ENCODE measurements at regions not wholly inside any gene's neighbourhood (a gene's known extent, or its start where the extent isn't known, plus 50 kb on each side); places are given as distances from the start of the nearest gene placed in this dataset.
A peak's percentile ranks its signal among the peaks of the same experiment; 100 is the strongest.

GRCh38 chr6:4645713-4646360 lies 130.4 kb upstream of the CDYL start:
- in situ Hi-C loops (cut with HindIII; ENCODE audit: low sequenced_read_pairs): no loop called here
- TF ChIP-seq CTCF (IDR thresholded peaks at IDR 0.05; ENCODE audit: low read depth, low read length): no peak
- no peak for DNase-seq (ENCODE audit: low read depth, low spot score)
- no peak overlapping the region for H3K4me3 ChIP-seq (ENCODE audit: low read depth, low read length)

GRCh38 chr6:4644996-4645395 lies 131.2 kb upstream of the CDYL start:
- H3K4me3 ChIP-seq (ENCODE audit: low read depth, low read length): no peak overlapping the region
- no peak for DNase-seq (ENCODE audit: low read depth, low spot score)
- in situ Hi-C loops (cut with HindIII; ENCODE audit: low sequenced_read_pairs): no loop called here
- no peak for TF ChIP-seq CTCF (IDR thresholded peaks at IDR 0.05; ENCODE audit: low read depth, low read length)

- no peak overlapping the region for H3K4me3 ChIP-seq (ENCODE audit: low read depth, low read length)
- DNase-seq (ENCODE audit: low read depth, low spot score): no peak
- in situ Hi-C loops (cut with HindIII; ENCODE audit: low sequenced_read_pairs): no loop called here
- TF ChIP-seq CTCF (IDR thresholded peaks at IDR 0.05; ENCODE audit: low read depth, low read length): no peak
Observed at GRCh38 chr6:4641461-4641860, 134.7 kb upstream of the CDYL start.

- in situ Hi-C loops (cut with HindIII; ENCODE audit: low sequenced_read_pairs): no loop called here
- no peak for DNase-seq (ENCODE audit: low read depth, low spot score)
- no peak overlapping the region for H3K4me3 ChIP-seq (ENCODE audit: low read depth, low read length)
- TF ChIP-seq CTCF (IDR thresholded peaks at IDR 0.05; ENCODE audit: low read depth, low read length): no peak
Observed at GRCh38 chr6:4640139-4640538, 136.1 kb upstream of the CDYL start.

- no peak for DNase-seq (ENCODE audit: low read depth, low spot score)
- TF ChIP-seq CTCF (IDR thresholded peaks at IDR 0.05; ENCODE audit: low read depth, low read length): no peak
- in situ Hi-C loops (cut with HindIII; ENCODE audit: low sequenced_read_pairs): no loop called here
- no peak overlapping the region for H3K4me3 ChIP-seq (ENCODE audit: low read depth, low read length)
Observed at GRCh38 chr6:4638641-4639040, 137.6 kb upstream of the CDYL start.

GRCh38 chr6:4637691-4638433 lies 138.3 kb upstream of the CDYL start:
- in situ Hi-C loops (cut with HindIII; ENCODE audit: low sequenced_read_pairs): no loop called here
- DNase-seq (ENCODE audit: low read depth, low spot score): peak; percentile 82
- TF ChIP-seq CTCF (IDR thresholded peaks at IDR 0.05; ENCODE audit: low read depth, low read length): no peak
- no peak overlapping the region for H3K4me3 ChIP-seq (ENCODE audit: low read depth, low read length)
